OCI-LY1 (cell line): ENCODE measurements at regions not wholly inside any gene's neighbourhood (a gene's known extent, or its start where the extent isn't known, plus 50 kb on each side); places are given as distances from the start of the nearest gene placed in this dataset.

Source experiments
- EZH2 ChIP-seq: fragments of 200-600 bp; sonication (generic), shearing (Covaris generic); IDR thresholded peaks from 2 replicates; pipeline ENCODE4 v1.8.0; 2017; ENCODE audit warnings: borderline replicate concordance, mixed run types, mild to moderate bottlenecking, antibody characterized with exemption, low read length, moderate library complexity, mixed read lengths
- TF ChIP-seq, protein P1 (sequence below): fragments of 200-600 bp; sonication (generic), shearing (Covaris generic); IDR thresholded peaks from 2 replicates; pipeline ENCODE4 v1.5.1; 2017; ENCODE audit warnings: mild to moderate bottlenecking, antibody characterized with exemption, low read length, moderate library complexity, mixed read lengths

DNA sequence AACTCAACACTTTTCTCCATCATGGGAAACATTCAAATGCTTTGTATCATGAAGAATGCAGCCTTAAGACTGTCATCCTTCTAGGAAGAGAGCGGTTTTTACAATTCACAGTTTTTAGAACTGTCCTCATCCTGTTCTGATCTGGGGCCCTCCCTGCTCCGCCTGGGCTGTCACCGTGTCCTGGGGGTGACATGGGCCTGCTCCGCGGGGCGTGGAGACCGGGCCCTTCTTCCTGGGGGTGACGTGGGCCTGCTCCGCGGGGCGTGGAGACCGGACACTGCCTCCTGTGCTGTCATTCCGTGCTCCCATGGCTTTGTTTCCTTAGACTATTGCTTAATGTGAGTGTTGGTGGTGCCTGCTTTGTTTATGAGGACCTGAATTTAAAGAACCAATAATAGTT, 122.8 kb downstream of the TMEM18 start:
- TF ChIP-seq EZH2, result no peak
- TF ChIP-seq, protein P1, sequence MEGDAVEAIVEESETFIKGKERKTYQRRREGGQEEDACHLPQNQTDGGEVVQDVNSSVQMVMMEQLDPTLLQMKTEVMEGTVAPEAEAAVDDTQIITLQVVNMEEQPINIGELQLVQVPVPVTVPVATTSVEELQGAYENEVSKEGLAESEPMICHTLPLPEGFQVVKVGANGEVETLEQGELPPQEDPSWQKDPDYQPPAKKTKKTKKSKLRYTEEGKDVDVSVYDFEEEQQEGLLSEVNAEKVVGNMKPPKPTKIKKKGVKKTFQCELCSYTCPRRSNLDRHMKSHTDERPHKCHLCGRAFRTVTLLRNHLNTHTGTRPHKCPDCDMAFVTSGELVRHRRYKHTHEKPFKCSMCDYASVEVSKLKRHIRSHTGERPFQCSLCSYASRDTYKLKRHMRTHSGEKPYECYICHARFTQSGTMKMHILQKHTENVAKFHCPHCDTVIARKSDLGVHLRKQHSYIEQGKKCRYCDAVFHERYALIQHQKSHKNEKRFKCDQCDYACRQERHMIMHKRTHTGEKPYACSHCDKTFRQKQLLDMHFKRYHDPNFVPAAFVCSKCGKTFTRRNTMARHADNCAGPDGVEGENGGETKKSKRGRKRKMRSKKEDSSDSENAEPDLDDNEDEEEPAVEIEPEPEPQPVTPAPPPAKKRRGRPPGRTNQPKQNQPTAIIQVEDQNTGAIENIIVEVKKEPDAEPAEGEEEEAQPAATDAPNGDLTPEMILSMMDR, result no peak
